HL-60 (cell line): ENCODE measurements at regions not wholly inside any gene's neighbourhood (a gene's known extent, or its start where the extent isn't known, plus 50 kb on each side); places are given as distances from the start of the nearest gene placed in this dataset.

ENCODE experiments used
- DNase-seq, 2 experiments: peaks; one replicate each; pipeline ENCODE4 v3.0.0-alpha.2; 2010 to 2020; ENCODE audit warnings: low read depth in 1 of 2, low spot score in 1 of 2
- H3K27ac ChIP-seq: fragments of 250-450 bp; sonication (Bioruptor Pico); replicated peaks from 2 replicates; pipeline ENCODE4 v1.5.1; 2020; ENCODE audit warnings: mild to moderate bottlenecking, moderate library complexity
- H3K27me3 ChIP-seq: fragments of 250-450 bp; sonication (Bioruptor Pico); 2 replicates; pipeline ENCODE4 v1.5.1; 2021; ENCODE audit warnings: mild to moderate bottlenecking, moderate library complexity; ENCODE audit not compliant: insufficient read depth, poor library complexity, severe bottlenecking
- H3K4me3 ChIP-seq: replicated peaks from 2 replicates; pipeline ENCODE4 v1.5.1; 2011; ENCODE audit warnings: mild to moderate bottlenecking, control low read depth, low read length; ENCODE audit not compliant: insufficient read depth
- GABPA ChIP-seq: IDR thresholded peaks from 2 replicates; pipeline ENCODE4 v1.6.1; 2012; ENCODE audit warnings: low read depth
- POLR2AphosphoS5 ChIP-seq: IDR thresholded peaks from 2 replicates; pipeline ENCODE4 v1.6.1; 2012; ENCODE audit warnings: low read depth
- SPI1 ChIP-seq: IDR thresholded peaks from 2 replicates; pipeline ENCODE4 v1.6.1; 2012; ENCODE audit warnings: low read depth, mild to moderate bottlenecking, borderline replicate concordance
- TF ChIP-seq, protein P1 (sequence below): IDR thresholded peaks from 2 replicates; pipeline ENCODE4 v1.6.1; 2012; ENCODE audit warnings: low read depth; ENCODE audit not compliant: insufficient replicate concordance
- TF ChIP-seq, protein P2 (sequence below): IDR thresholded peaks from one replicate; pipeline ENCODE4 v1.5.1; 2011; ENCODE audit warnings: low read length, control low read depth, inconsistent platforms; ENCODE audit not compliant: insufficient read depth

DNA sequence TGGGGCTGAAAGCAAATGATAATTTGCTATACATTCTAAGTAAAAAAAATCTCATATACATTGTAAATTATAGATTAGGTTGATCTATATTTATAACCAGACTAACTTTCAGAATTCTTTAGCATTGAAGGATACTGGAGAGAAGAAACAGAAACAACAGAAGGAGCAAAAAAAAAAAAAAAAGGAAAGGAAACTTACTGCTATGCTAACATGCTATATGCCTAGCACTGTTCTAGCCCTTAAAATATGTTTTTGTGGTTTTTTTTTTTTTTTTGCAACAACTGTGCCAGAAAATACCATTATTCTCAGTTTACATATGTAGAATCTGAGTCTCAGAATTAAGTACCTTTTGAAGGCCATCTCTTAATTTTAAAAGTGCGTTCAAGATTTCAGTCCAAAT is 204.9 kb upstream of the MC4R start:
- no peak overlapping the region for H3K4me3 ChIP-seq
- no peak for TF ChIP-seq SPI1
- no peak for TF ChIP-seq POLR2AphosphoS5
- TF ChIP-seq, protein P1, sequence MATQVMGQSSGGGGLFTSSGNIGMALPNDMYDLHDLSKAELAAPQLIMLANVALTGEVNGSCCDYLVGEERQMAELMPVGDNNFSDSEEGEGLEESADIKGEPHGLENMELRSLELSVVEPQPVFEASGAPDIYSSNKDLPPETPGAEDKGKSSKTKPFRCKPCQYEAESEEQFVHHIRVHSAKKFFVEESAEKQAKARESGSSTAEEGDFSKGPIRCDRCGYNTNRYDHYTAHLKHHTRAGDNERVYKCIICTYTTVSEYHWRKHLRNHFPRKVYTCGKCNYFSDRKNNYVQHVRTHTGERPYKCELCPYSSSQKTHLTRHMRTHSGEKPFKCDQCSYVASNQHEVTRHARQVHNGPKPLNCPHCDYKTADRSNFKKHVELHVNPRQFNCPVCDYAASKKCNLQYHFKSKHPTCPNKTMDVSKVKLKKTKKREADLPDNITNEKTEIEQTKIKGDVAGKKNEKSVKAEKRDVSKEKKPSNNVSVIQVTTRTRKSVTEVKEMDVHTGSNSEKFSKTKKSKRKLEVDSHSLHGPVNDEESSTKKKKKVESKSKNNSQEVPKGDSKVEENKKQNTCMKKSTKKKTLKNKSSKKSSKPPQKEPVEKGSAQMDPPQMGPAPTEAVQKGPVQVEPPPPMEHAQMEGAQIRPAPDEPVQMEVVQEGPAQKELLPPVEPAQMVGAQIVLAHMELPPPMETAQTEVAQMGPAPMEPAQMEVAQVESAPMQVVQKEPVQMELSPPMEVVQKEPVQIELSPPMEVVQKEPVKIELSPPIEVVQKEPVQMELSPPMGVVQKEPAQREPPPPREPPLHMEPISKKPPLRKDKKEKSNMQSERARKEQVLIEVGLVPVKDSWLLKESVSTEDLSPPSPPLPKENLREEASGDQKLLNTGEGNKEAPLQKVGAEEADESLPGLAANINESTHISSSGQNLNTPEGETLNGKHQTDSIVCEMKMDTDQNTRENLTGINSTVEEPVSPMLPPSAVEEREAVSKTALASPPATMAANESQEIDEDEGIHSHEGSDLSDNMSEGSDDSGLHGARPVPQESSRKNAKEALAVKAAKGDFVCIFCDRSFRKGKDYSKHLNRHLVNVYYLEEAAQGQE, result no peak
- no peak overlapping the region for H3K27ac ChIP-seq
- H3K27me3 ChIP-seq, result no peaks in the 10 kb centered on the region
- no peak for DNase-seq

DNA sequence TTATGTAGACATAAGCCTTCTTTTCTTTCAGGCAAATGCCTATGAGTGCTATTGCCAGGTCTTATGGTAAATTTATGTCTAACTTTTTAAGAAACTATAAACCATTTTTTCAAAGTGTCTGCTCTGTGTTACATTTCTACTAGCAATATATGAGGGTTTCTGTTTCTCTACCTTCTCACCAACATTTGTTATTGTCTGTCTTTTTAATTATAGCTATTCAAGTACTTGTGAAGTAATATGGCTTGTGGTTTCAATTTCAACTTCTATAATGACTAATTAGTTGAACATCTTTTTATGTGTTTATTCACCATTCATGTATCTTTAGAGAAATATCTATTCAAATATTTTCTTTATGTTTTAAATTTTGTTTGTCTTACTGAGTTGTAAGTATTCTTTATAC is 213.1 kb upstream of the MC4R start:
- Histone ChIP-seq H3K27me3 (no peaks in the 10 kb centered on the region), H3K4me3 (no peak overlapping the region), H3K27ac (no peak overlapping the region)
- TF ChIP-seq, protein P1, result no peak
- TF ChIP-seq GABPA (no peak), SPI1 (no peak)
- TF ChIP-seq, protein P2, sequence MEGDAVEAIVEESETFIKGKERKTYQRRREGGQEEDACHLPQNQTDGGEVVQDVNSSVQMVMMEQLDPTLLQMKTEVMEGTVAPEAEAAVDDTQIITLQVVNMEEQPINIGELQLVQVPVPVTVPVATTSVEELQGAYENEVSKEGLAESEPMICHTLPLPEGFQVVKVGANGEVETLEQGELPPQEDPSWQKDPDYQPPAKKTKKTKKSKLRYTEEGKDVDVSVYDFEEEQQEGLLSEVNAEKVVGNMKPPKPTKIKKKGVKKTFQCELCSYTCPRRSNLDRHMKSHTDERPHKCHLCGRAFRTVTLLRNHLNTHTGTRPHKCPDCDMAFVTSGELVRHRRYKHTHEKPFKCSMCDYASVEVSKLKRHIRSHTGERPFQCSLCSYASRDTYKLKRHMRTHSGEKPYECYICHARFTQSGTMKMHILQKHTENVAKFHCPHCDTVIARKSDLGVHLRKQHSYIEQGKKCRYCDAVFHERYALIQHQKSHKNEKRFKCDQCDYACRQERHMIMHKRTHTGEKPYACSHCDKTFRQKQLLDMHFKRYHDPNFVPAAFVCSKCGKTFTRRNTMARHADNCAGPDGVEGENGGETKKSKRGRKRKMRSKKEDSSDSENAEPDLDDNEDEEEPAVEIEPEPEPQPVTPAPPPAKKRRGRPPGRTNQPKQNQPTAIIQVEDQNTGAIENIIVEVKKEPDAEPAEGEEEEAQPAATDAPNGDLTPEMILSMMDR, result no peak
- no peak for DNase-seq

DNA sequence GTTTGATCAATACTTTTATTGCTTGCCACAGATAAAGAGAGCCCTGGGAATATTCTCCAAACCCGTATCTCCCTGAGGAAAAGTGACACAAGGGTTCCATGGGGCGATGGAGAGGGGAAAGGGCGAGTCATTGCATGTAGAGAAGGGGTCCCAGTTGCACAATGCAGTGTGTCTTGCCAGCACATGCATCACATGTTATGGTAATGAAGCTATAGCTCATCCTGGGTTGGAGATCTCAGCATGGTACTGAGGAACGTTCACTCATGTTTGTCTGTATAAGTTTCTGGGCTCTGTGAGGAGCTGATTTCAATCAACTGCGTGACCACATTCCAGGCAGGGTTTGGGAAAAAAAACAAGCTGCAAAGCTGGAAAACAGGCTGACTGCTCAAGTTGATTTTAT is 220.7 kb upstream of the MC4R start:
- no peak for DNase-seq
- Histone ChIP-seq H3K4me3 (no peak overlapping the region), H3K27me3 (no peaks in the 10 kb centered on the region), H3K27ac (no peak overlapping the region)
- TF ChIP-seq POLR2AphosphoS5, result no peak
- no peak for TF ChIP-seq SPI1
- TF ChIP-seq, protein P1, result no peak
- no peak for TF ChIP-seq GABPA
- TF ChIP-seq, protein P2, result no peak

DNA sequence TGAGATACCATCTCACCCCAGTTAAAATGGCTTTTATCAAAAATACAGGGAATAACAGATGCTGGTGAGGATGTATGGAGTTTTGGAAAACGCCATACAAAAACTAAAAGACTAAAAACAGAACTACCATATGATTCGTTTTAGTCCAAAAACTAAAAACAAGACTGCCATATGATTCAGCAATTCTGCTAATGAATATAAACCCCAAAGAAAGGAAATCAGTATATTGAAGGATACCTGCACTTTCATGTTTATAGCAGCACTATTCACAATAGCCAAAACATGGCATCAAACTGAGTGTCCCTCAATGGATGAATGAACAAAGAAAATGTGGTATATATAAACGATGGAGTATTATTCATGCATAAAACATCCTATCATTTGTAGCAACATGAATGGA is 224.4 kb upstream of the MC4R start:
- DNase-seq, result no peak
- Histone ChIP-seq H3K27ac (no peak overlapping the region), H3K27me3 (no peaks in the 10 kb centered on the region), H3K4me3 (no peak overlapping the region)
- no peak for TF ChIP-seq SPI1
- no peak for TF ChIP-seq GABPA
- TF ChIP-seq, protein P2, result no peak
- no peak for TF ChIP-seq POLR2AphosphoS5
